ENCODE measurements at regions not wholly inside any gene's neighbourhood (a gene's known extent, or its start where the extent isn't known, plus 50 kb on each side); places are given as distances from the start of the nearest gene placed in this dataset.

- TF ChIP-seq POLR2A (IDR thresholded peaks at IDR 0.05; ENCODE audit: low read depth, low read length) (no peak), TAF1 (IDR thresholded peaks at IDR 0.05; ENCODE audit: low read depth, low read length) (no peak)
These were observed 828.6 kb downstream of the TRIB2 start for GRCh38 chr2:13545320-13545719.
